ENCODE measurements at regions not wholly inside any gene's neighbourhood (a gene's known extent, or its start where the extent isn't known, plus 50 kb on each side); places are given as distances from the start of the nearest gene placed in this dataset.

GRCh38 chr3:72411843-72412242 is 436.4 kb downstream of the SHQ1 start:
- no peaks in the 10 kb centered on the region for H3K9me3 ChIP-seq
- DNase-seq (ENCODE audit: low spot score in 2 of 2) = no peak
- no peak overlapping the region for H3K4me3 ChIP-seq
- no peaks in the 10 kb centered on the region for H3K36me3 ChIP-seq
- peaks cover 0 to 70% (median 33%) of the 10 kb centered on the region in 4 donors for H3K4me1 ChIP-seq
- H3K27ac ChIP-seq = peak overlapping the region in 3 of 4 donors; percentile 23 to 91 (median 78)
- no peaks in the 10 kb centered on the region for H3K27me3 ChIP-seq
- 71 to 79% methylated on average over 1 of the region's 1 CpG for WGBS, 2 donors
- TF ChIP-seq CTCF (IDR thresholded peaks at IDR 0.05) (no peak), POLR2A (IDR thresholded peaks at IDR 0.05) (no peak), EP300 (IDR thresholded peaks at IDR 0.05) (no peak)

GRCh38 chr3:72411126-72411525 is 437.1 kb downstream of the SHQ1 start:
- peak overlapping the region in 2 of 4 donors; percentile 78 to 91 for H3K27ac ChIP-seq
- no peaks in the 10 kb centered on the region for H3K36me3 ChIP-seq
- H3K9me3 ChIP-seq = no peaks in the 10 kb centered on the region
- H3K4me3 ChIP-seq = no peak overlapping the region
- TF ChIP-seq CTCF (IDR thresholded peaks at IDR 0.05) (no peak), POLR2A (IDR thresholded peaks at IDR 0.05) (no peak), EP300 (IDR thresholded peaks at IDR 0.05) (no peak)
- 79 to 81% methylated on average over 2 of the region's 2 CpGs for WGBS, 2 donors
- peaks cover 0 to 76% (median 37%) of the 10 kb centered on the region in 4 donors for H3K4me1 ChIP-seq
- H3K27me3 ChIP-seq = no peaks in the 10 kb centered on the region
- DNase-seq (ENCODE audit: low spot score in 2 of 2) = no peak

- Histone ChIP-seq H3K9me3 (no peaks in the 10 kb centered on the region), H3K36me3 (no peaks in the 10 kb centered on the region), H3K4me3 (no peak overlapping the region), H3K27me3 (no peaks in the 10 kb centered on the region), H3K27ac (peak overlapping the region in 1 of 4 donors; percentile 91), H3K4me1 (peaks cover 0 to 95% (median 48%) of the 10 kb centered on the region in 4 donors)
- DNase-seq (ENCODE audit: low spot score in 2 of 2) = no peak
- 85 to 87% methylated on average over 5 of the region's 5 CpGs for WGBS, 2 donors
- TF ChIP-seq POLR2A (IDR thresholded peaks at IDR 0.05) (no peak), CTCF (IDR thresholded peaks at IDR 0.05) (no peak), EP300 (IDR thresholded peaks at IDR 0.05) (no peak)
These were observed 439.1 kb downstream of the SHQ1 start for GRCh38 chr3:72408983-72409779.

- H3K27me3 ChIP-seq = no peaks in the 10 kb centered on the region
- WGBS, 2 donors = 73 to 82% methylated on average over 6 of the region's 6 CpGs
These were observed 440.5 kb downstream of the SHQ1 start for GRCh38 chr3:72407766-72408165.

More at GRCh38 chr3:72407766-72408165, 440.5 kb downstream of the SHQ1 start:
- Histone ChIP-seq H3K4me1 (peaks cover 0 to 100% (median 47%) of the 10 kb centered on the region in 4 donors), H3K9me3 (no peaks in the 10 kb centered on the region), H3K36me3 (no peaks in the 10 kb centered on the region), H3K4me3 (no peak overlapping the region), H3K27ac (peak overlapping the region in 1 of 4 donors; percentile 91)
- no peak for DNase-seq (ENCODE audit: low spot score in 2 of 2)
- no peak for TF ChIP-seq CTCF (IDR thresholded peaks at IDR 0.05)
- no peak for TF ChIP-seq POLR2A (IDR thresholded peaks at IDR 0.05)
- TF ChIP-seq EP300 (IDR thresholded peaks at IDR 0.05) = no peak
